HCT116 (cell line): ENCODE measurements at regions not wholly inside any gene's neighbourhood (a gene's known extent, or its start where the extent isn't known, plus 50 kb on each side); places are given as distances from the start of the nearest gene placed in this dataset.

Experiments used
- ATAC-seq: fragments of 200-7000 bp; cut with Tn5 transposase; 2 replicates; pipeline ENCODE4 v1.9.1; 2020; ENCODE audit warnings: mild to moderate bottlenecking, moderate library complexity
- BruUV-seq: library from RNA; stranded (reverse); fragments of 400-500 nt; replicated peaks from 2 replicates; lab custom pipeline; 2021; lab: Mats Ljungman, UMichigan
- CTCF ChIA-PET: fragments of 300-600 bp; sonication (Branson Sonifier 250); formaldehyde crosslinking; loops from one replicate; lab custom pipeline; 2021; ENCODE audit warnings: antibody characterized with exemption; lab: Charles Lee
- POLR2A ChIA-PET: fragments of 300-600, 350-600 bp; sonication (Branson Sonifier 250); formaldehyde crosslinking; loops from one replicate; lab custom pipeline; 2021; ENCODE audit warnings: antibody characterized with exemption; lab: Charles Lee
- RAD21 ChIA-PET, 2 experiments: fragments of 300-600 bp; sonication (Branson Sonifier 250); formaldehyde crosslinking; loops; one replicate each; lab custom pipeline; 2023; ENCODE audit warnings: low total read pairs in 2 of 2; ENCODE audit not compliant: uncharacterized antibody in 2 of 2, unreplicated experiment in 2 of 2, low non-redundant PET in 1 of 2; lab: Charles Lee
- DNase-seq: peaks from one replicate; pipeline ENCODE4 v3.0.0-alpha.2; 2010; ENCODE audit warnings: low read depth, low spot score
- H2AFZ ChIP-seq: fragments of 200-600 bp; shearing (Covaris generic), sonication (generic); 2 replicates; pipeline ENCODE4 v1.6.1; 2017; ENCODE audit warnings: low read depth, mixed run types, mixed read lengths, antibody characterized with exemption, low read length; ENCODE audit not compliant: poor library complexity, severe bottlenecking
- H3K27ac ChIP-seq: 2 replicates; pipeline ENCODE4 v1.5.1; 2012; ENCODE audit warnings: low read depth, low read length
- H3K27me3 ChIP-seq: fragments of 200-600 bp; sonication (generic); 2 replicates; pipeline ENCODE4 v1.6.1; 2016; ENCODE audit warnings: mixed run types, low read length, mixed read lengths; ENCODE audit not compliant: insufficient read depth
- H3K36me3 ChIP-seq, 2 experiments: fragments of 200-500 bp in 1 of 2; fragments of 200-600 bp in 1 of 2; sonication (Bioruptor generic) in 1 of 2; sonication (generic) in 1 of 2; 2 replicates each; pipeline versions ENCODE4 v1.5.1 to v1.6.1; 2014 to 2016; ENCODE audit warnings: low read length in 2 of 2, inconsistent platforms in 1 of 2, mixed read lengths in 1 of 2, mixed run types in 1 of 2; ENCODE audit not compliant: insufficient read depth in 2 of 2, control insufficient read depth in 1 of 2
- H3K4me1 ChIP-seq, 2 experiments: fragments of 200-600 bp in 1 of 2; sonication (generic) in 1 of 2; 2 replicates each; pipeline versions ENCODE4 v1.5.1 to v1.6.1; 2012 to 2017; ENCODE audit warnings: low read length in 2 of 2, inconsistent platforms in 1 of 2, mild to moderate bottlenecking in 1 of 2, mixed read lengths in 1 of 2, mixed run types in 1 of 2, moderate library complexity in 1 of 2; ENCODE audit not compliant: insufficient read depth in 2 of 2, control insufficient read depth in 1 of 2
- H3K4me2 ChIP-seq: fragments of 200-600 bp; sonication (generic); 2 replicates; pipeline ENCODE4 v1.6.1; 2017; ENCODE audit warnings: mixed run types, low read length, mixed read lengths
- H3K4me3 ChIP-seq, 2 experiments: fragments of 200-600 bp in 1 of 2; sonication (generic) in 1 of 2; replicated peaks in 1 of 2; 2 replicates each; pipeline ENCODE4 v1.5.1; 2011 to 2016; ENCODE audit warnings: low read length in 2 of 2, control low read depth in 1 of 2, low read depth in 1 of 2, mild to moderate bottlenecking in 1 of 2, mixed read lengths in 1 of 2, mixed run types in 1 of 2
- H3K79me2 ChIP-seq: fragments of 200-600 bp; sonication (generic); 2 replicates; pipeline ENCODE4 v1.6.1; 2017; ENCODE audit warnings: mild to moderate bottlenecking, mixed run types, low read length, moderate library complexity, mixed read lengths; ENCODE audit not compliant: insufficient read depth
- H3K9ac ChIP-seq: fragments of 200-600 bp; sonication (generic); 2 replicates; pipeline ENCODE4 v1.6.1; 2016; ENCODE audit warnings: low read length, mixed read lengths
- H3K9me2 ChIP-seq: fragments of 200-600 bp; sonication (generic), shearing (Covaris generic); 2 replicates; pipeline ENCODE4 v1.6.1; 2017; ENCODE audit warnings: mixed run types, mild to moderate bottlenecking, moderate library complexity; ENCODE audit not compliant: insufficient read depth
- H3K9me3 ChIP-seq, 2 experiments: fragments of 200-500 bp in 1 of 2; fragments of 200-600 bp in 1 of 2; sonication (Bioruptor generic) in 1 of 2; sonication (generic) in 1 of 2; 2 replicates each; pipeline ENCODE4 v1.6.1; 2014 to 2017; ENCODE audit warnings: low read length in 2 of 2, mixed read lengths in 2 of 2, inconsistent platforms in 1 of 2, low read depth in 1 of 2, mild to moderate bottlenecking in 1 of 2, mixed run types in 1 of 2, moderate library complexity in 1 of 2; ENCODE audit not compliant: control insufficient read depth in 1 of 2, insufficient read depth in 1 of 2
- H4K20me1 ChIP-seq: fragments of 200-600 bp; sonication (generic), shearing (Covaris generic); 2 replicates; pipeline ENCODE4 v1.6.1; 2017; ENCODE audit warnings: mixed run types, mild to moderate bottlenecking, moderate library complexity; ENCODE audit not compliant: insufficient read depth
- ATF3 ChIP-seq: IDR thresholded peaks from 2 replicates; pipeline ENCODE4 v1.6.1; 2012
- CBX3 ChIP-seq: IDR thresholded peaks from 2 replicates; pipeline ENCODE4 v1.6.1; 2012; ENCODE audit warnings: low read depth
- CEBPB ChIP-seq: IDR thresholded peaks from 2 replicates; pipeline ENCODE4 v1.6.1; 2012; ENCODE audit warnings: low read depth
- ELF1 ChIP-seq: IDR thresholded peaks from 2 replicates; pipeline ENCODE4 v1.6.1; 2012; ENCODE audit warnings: low read depth, borderline replicate concordance
- EZH2 ChIP-seq: fragments of 200-600 bp; sonication (generic); IDR thresholded peaks from 2 replicates; pipeline ENCODE4 v1.6.1; 2017; ENCODE audit warnings: antibody characterized with exemption, mixed run types
- EZH2phosphoT487 ChIP-seq: fragments of 200-600 bp; IDR thresholded peaks from 2 replicates; pipeline ENCODE4 v1.6.1; 2018; ENCODE audit warnings: antibody characterized with exemption, borderline replicate concordance
- FOSL1 ChIP-seq: IDR thresholded peaks from 2 replicates; pipeline ENCODE4 v1.6.1; 2012; ENCODE audit warnings: low read depth
- JUND ChIP-seq: IDR thresholded peaks from 2 replicates; pipeline ENCODE4 v1.6.1; 2012
- MAX ChIP-seq: IDR thresholded peaks from 2 replicates; pipeline ENCODE4 v1.6.1; 2012
- REST ChIP-seq: IDR thresholded peaks from 2 replicates; pipeline ENCODE4 v1.6.1; 2012; ENCODE audit warnings: low read depth
- SIN3A ChIP-seq: IDR thresholded peaks from 2 replicates; pipeline ENCODE4 v1.6.1; 2012; ENCODE audit warnings: low read depth
- SP1 ChIP-seq: IDR thresholded peaks from 2 replicates; pipeline ENCODE4 v1.6.1; 2012; ENCODE audit warnings: low read depth
- YY1 ChIP-seq: IDR thresholded peaks from 2 replicates; pipeline ENCODE4 v1.6.1; 2011; ENCODE audit warnings: low read length, low read depth, moderate library complexity, mild to moderate bottlenecking; ENCODE audit not compliant: insufficient replicate concordance; ENCODE audit errors: extremely low read depth
- ZBTB33 ChIP-seq: IDR thresholded peaks from 2 replicates; pipeline ENCODE4 v1.6.1; 2011; ENCODE audit warnings: mild to moderate bottlenecking, low read length, moderate library complexity; ENCODE audit not compliant: insufficient replicate concordance; ENCODE audit errors: extremely low read depth
- ZFX ChIP-seq: fragments of 450-650 bp; IDR thresholded peaks from 2 replicates; pipeline ENCODE4 v1.6.1; 2017
- ZNF274 ChIP-seq: fragments of 200-500 bp; sonication (Bioruptor generic); IDR thresholded peaks from 2 replicates; pipeline ENCODE4 v1.6.1; 2014; ENCODE audit warnings: mild to moderate bottlenecking, low read depth, low read length, inconsistent platforms
- intact Hi-C: fragments of 100-400 bp; cut with micrococcal nuclease; formaldehyde crosslinking; loops from 2 replicates; pipeline ENCODE4 v1.10.0; 2022

- RAD21 ChIA-PET: no interaction called here
- Histone ChIP-seq H3K79me2 (no peaks in the 10 kb centered on the region), H3K27me3 (no peaks in the 10 kb centered on the region), H2AFZ (no peak overlapping the region), H4K20me1 (no peaks in the 10 kb centered on the region), H3K9me3 (peaks cover 6 to 11% of the 10 kb centered on the region in 2 experiments; a peak in 2 of 4 replicates), H3K9ac (no peak overlapping the region), H3K4me2 (no peak overlapping the region), H3K36me3 (no peaks in the 10 kb centered on the region), H3K9me2 (no peaks in the 10 kb centered on the region), H3K4me1 (no peaks in the 10 kb centered on the region), H3K4me3 (no peak overlapping the region), H3K27ac (no peak overlapping the region)
- no peak for DNase-seq
- intact Hi-C loops: no loop called here
- no TSS peak for BruUV-seq
- TF ChIP-seq FOSL1 (no peak), CEBPB (no peak), EZH2 (no peak), MAX (no peak), SP1 (no peak), EZH2phosphoT487 (no peak), SIN3A (no peak), ELF1 (no peak), ZNF274 (no peak), ZFX (no peak), REST (no peak), ZBTB33 (no peak), JUND (no peak), YY1 (no peak), ATF3 (no peak), CBX3 (no peak)
- POLR2A ChIA-PET: no interaction called here
- ATAC-seq: no peak
- CTCF ChIA-PET: no interaction called here
These were observed 2362.5 kb upstream of the WWC1 start for GRCh38 chr5:165928971-165929370.
